HG02943 (cell line): ENCODE measurements at regions not wholly inside any gene's neighbourhood (a gene's known extent, or its start where the extent isn't known, plus 50 kb on each side); places are given as distances from the start of the nearest gene placed in this dataset.
"Not testable (repeated sequence)": the region's sequence is repeated elsewhere in the genome, so short reads cannot be mapped to it uniquely, and the experiment has no call there.

Experiments used
- ATAC-seq: cut with Tn5 transposase; IDR thresholded peaks from one replicate; pipeline ENCODE4 v1.9.1; 2021; ENCODE audit warnings: mild to moderate bottlenecking, low read depth, moderate library complexity; ENCODE audit not compliant: unreplicated experiment

DNA sequence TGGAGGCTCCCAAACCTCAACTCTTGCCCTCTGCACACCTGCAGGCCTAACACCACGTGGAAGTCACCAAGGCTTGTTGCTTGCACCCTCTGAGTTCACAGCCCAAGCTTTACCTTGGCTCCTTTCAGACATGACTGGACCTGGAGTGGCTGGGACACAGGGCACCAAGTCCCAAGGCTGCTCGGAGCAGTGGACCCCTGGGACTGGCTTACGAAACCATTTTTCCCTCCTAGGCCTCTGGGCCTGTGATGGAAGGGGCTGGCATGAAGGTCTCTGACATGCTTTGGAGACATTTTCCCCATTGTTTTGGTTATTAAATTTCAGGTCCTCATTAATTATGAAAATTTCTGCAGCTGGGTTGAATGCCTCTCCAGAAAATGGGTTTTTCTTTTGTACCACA lies 994.4 kb upstream of the NUDT12 start:
- ATAC-seq, result no peak

DNA sequence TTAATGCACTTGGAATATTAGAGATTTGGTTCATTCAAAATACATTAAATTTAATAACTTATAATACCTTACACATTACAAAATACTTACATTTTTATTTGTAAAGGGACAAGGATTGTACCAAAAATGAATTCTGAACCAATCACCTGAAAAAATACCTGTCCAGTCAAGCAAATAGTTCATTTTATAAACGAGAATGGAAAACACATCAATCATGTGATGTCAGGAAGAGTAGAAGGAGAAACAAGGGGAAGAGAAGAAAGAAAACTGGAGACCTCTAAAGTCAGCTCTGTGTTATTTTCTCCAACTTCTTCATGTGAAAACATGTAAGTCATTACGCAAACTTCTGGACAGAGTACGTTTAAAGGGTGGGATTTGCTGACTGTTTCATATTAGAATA lies 989.0 kb upstream of the NUDT12 start:
- ATAC-seq, result no peak

DNA sequence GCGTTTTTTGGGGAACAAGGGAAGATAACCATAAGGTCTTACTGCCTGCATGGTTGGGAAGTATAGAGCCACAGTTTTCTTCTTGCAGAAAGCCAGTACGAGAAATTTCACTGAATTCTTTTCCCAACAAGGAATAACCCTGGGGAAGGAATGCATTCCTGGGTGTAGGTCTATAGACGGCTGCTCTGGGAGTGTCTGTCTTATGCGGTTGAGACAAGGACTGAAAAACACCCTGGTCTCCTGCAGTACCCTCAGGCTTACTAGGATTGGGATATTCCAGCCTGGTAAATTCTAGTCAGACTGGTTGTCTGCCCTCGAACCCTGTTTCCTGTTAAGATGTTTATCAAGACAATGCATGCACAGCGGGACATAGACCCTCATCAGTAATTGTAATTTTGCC lies 984.3 kb upstream of the NUDT12 start:
- not testable (repeated sequence) for ATAC-seq

GRCh38 chr5:104541141-104541785 lies 978.7 kb upstream of the NUDT12 start:
- ATAC-seq, result no peak

DNA sequence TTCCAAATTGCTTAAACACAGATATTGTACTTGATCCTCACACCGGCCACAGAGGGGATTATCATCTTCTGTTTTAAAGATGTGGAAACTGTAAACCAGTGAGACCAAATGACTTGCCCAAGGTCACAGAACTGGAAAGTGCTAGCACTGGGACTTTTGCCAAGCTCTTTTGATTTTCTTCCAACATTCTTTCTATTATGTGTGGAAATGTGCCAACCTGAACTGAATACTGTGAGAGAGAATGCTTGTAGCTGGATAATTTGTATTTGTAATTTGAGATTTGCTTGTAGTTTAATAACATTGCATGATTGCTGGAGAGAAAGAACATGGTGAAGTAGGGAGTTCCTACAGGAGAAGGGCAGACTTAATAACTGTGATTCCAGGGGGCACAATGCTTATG lies 977.9 kb upstream of the NUDT12 start:
- no peak for ATAC-seq

DNA sequence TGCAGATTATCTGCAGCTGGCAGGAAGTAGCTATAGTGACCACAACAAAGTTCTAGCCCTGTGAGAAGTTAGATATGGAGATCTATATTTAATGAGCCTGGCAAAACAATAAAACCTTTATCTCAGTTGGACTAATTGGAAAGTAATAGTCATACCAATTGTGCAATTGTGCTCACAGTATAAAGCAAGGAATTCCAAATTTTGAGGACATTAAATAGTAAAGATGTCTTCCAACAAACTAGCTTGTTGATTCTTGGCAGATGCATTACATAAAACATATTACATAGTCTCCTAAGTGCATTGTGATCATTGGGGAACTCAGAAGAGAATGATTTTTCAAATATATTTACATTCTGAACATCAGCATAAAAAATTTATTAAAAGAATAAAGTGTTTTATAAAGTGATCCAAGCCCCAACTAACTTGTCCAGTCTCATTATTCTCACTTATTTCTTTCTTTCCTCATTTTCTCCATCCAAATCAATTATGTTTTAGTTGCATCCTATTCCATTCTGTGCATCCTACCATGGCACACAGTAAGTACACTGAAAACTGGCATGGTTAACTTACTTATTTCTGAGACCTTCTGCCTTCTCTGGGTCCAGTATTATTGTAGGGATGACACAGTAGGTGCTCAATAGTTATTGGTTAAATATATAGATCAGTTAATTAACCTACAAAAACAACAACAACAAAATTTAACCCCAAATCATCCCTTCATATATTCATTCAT lies 977.2 kb upstream of the NUDT12 start:
- no peak for ATAC-seq

GRCh38 chr5:104538734-104539133 lies 976.1 kb upstream of the NUDT12 start:
- no peak for ATAC-seq

DNA sequence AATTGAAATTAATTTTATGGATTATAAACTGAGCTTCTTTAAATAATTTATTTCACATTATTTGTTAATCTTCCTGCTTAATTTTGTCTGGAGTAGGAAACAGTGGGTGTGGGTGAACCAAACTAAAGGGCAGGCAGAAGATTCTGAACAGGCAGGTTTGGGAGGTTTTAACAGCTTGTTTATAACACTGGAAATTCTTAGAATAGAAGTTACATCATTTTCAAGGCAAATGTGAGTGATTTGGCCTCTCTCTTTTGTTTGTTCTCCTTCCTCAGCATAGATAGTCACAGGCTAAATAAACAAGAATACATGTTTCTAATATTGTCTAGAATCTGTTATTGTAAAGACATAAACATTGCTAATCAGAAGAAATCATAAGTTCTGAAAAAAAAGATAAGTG lies 970.9 kb upstream of the NUDT12 start:
- ATAC-seq, result no peak

DNA sequence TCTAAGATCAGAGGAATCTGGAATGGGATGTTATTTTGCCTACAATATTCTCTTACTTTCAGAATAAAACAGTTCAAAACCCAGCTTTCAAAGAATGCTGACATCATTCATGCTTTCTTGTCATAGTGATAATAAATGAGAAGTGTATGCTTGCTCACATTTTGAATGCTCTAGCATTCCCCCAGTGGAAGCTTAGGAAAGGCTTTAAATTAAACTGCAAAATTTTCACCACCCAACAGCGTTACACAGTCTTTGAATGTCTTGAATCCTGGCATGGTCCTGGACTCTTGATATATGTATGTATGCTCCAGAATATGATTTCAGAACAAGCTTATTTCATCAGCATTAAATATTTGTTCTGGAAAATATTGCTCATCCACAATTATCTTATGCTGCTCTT lies 964.3 kb upstream of the NUDT12 start:
- no peak for ATAC-seq

DNA sequence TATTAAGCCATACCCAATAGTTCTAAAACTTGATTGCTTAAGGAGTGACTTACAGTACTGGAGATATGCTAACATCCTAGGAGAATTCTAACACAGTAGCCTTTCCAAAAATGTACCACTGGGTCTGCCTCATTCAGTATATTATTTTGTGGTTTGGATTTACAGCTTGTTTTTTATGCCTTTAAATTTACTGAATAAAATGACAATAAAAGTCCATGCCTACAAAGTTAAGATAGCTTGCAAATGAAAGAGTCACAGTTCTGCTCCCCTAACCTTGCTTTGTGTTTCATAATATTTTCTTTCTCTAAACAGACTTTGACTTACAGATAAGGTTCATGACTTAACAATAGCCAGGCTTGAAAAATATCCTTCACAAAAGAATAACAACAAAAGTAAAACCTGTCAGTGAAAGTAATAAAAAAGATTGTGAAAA lies 951.1 kb upstream of the NUDT12 start:
- no peak for ATAC-seq

DNA sequence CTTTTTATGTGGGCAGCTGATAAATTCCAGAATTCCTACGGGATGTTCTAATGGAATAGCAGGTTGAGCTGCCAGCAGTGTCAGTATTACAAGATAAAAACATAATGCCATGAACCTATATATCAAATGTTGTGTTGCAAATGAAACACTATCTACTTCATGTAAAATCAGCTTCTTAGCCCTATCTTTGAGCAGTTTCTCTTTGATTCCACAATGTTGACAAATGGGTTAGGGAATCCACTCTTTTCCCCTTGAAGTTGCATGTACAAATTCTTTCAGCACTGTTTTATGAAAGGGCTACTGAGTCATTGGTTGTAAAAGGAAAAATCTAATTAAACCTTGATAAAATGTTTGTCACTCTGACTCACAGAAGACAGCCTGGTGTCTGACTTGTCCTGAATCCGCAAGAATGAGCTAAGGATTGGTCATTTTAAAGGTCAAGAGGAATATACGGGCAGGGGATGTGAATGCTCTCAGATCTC lies 950.6 kb upstream of the NUDT12 start:
- ATAC-seq, result no peak

GRCh38 chr5:104512063-104512825 lies 949.7 kb upstream of the NUDT12 start:
- ATAC-seq, result no peak

DNA sequence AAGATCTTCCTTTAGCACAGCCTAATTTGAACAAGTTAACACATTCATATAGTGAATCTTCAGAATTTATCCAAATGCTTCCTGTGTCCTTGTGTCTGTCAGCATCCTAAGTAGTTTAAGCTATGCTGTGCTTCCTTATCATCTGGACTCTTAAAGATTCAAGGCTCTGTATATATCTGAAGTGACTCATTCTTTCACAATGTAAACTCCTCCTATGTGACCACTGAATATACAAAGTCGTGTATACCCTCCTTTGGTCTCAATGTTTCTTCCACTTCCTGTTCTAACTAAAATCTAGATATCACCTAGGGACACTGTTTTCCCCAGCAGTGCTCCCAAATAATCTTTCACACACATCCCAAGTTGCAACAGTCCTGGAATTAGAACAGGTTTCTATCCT lies 935.7 kb upstream of the NUDT12 start:
- no peak for ATAC-seq

DNA sequence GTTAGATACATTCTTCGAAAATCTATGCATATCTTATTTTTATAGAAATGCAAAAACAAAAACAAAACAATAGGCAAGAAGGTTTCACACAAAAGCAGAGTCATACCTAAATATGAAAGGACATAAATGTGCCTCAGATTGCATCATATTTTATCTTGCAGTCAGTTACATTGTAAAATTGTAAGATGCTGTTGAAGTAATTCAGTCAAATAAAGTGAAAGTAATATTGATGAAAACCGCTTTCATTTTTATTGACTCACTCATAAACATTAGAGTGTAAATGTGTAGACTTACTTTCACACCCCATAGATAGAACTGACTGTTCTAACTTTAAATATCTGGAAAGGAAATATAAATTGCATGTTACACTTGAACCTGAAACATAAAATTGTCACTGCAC lies 931.5 kb upstream of the NUDT12 start:
- ATAC-seq, result no peak

- no peak for ATAC-seq
Observed at GRCh38 chr5:104472811-104473210, 910.2 kb upstream of the NUDT12 start.

GRCh38 chr5:104456122-104456521 lies 893.5 kb upstream of the NUDT12 start:
- no peak for ATAC-seq

- no peak for ATAC-seq
Observed at GRCh38 chr5:104452550-104452949, 890.0 kb upstream of the NUDT12 start.

GRCh38 chr5:104451911-104452310 lies 889.3 kb upstream of the NUDT12 start:
- not testable (repeated sequence) for ATAC-seq

GRCh38 chr5:104444656-104445055 lies 882.1 kb upstream of the NUDT12 start:
- ATAC-seq, result no peak

GRCh38 chr5:104443706-104444105 lies 881.1 kb upstream of the NUDT12 start:
- no peak for ATAC-seq

- no peak for ATAC-seq
Observed at GRCh38 chr5:104431981-104432380, 869.4 kb upstream of the NUDT12 start.
